Kidney epithelial cell (primary cell): ENCODE measurements at regions not wholly inside any gene's neighbourhood (a gene's known extent, or its start where the extent isn't known, plus 50 kb on each side); places are given as distances from the start of the nearest gene placed in this dataset.

Experiments
- DNase-seq: peaks from one replicate; pipeline ENCODE4 v3.0.0-alpha.2; 2010; ENCODE audit warnings: low read depth
- H3K27me3 ChIP-seq: 2 replicates; pipeline ENCODE4 v1.6.0; 2011; ENCODE audit warnings: low read length; ENCODE audit not compliant: control insufficient read depth, insufficient read depth
- H3K36me3 ChIP-seq: 2 replicates; pipeline ENCODE4 v1.5.1; 2011; ENCODE audit warnings: low read length; ENCODE audit not compliant: control insufficient read depth, insufficient read depth
- H3K4me3 ChIP-seq: 2 replicates; pipeline ENCODE4 v1.5.1; 2011; ENCODE audit warnings: low read depth, mild to moderate bottlenecking, control low read depth, low read length
- CTCF ChIP-seq: IDR thresholded peaks from 2 replicates; pipeline ENCODE4 v1.5.1; 2011; ENCODE audit warnings: mild to moderate bottlenecking, moderate library complexity, low read length, control low read depth, inconsistent platforms; ENCODE audit not compliant: insufficient read depth, poor library complexity, severe bottlenecking

- Histone ChIP-seq H3K27me3 (no peaks in the 10 kb centered on the region), H3K4me3 (no peak overlapping the region), H3K36me3 (no peaks in the 10 kb centered on the region)
- peak; percentile 2 for DNase-seq
- no peak for TF ChIP-seq CTCF
These were observed 552.5 kb upstream of the MBL2 start for GRCh38 chr10:53325066-53325465.

GRCh38 chr10:53315709-53316108 lies 543.1 kb upstream of the MBL2 start:
- DNase-seq, result no peak
- Histone ChIP-seq H3K27me3 (no peaks in the 10 kb centered on the region), H3K36me3 (no peaks in the 10 kb centered on the region), H3K4me3 (no peak overlapping the region)
- TF ChIP-seq CTCF, result no peak

- H3K36me3 ChIP-seq, result no peaks in the 10 kb centered on the region
- no peaks in the 10 kb centered on the region for H3K27me3 ChIP-seq
- TF ChIP-seq CTCF, result no peak
- H3K4me3 ChIP-seq, result no peak overlapping the region
- DNase-seq, result peak; percentile 97
These were observed 542.3 kb upstream of the MBL2 start for GRCh38 chr10:53314876-53315275.

- DNase-seq, result no peak
- H3K36me3 ChIP-seq, result no peaks in the 10 kb centered on the region
- TF ChIP-seq CTCF, result no peak
- no peak overlapping the region for H3K4me3 ChIP-seq
- no peaks in the 10 kb centered on the region for H3K27me3 ChIP-seq
These were observed 525.9 kb upstream of the MBL2 start for GRCh38 chr10:53298443-53298842.

- DNase-seq, result no peak
- H3K4me3 ChIP-seq, result no peak overlapping the region
- H3K27me3 ChIP-seq, result no peaks in the 10 kb centered on the region
- TF ChIP-seq CTCF, result no peak
- no peaks in the 10 kb centered on the region for H3K36me3 ChIP-seq
These were observed 512.1 kb upstream of the MBL2 start for GRCh38 chr10:53284615-53285182.

GRCh38 chr10:53276797-53277196 lies 504.2 kb upstream of the MBL2 start:
- Histone ChIP-seq H3K27me3 (no peaks in the 10 kb centered on the region), H3K36me3 (no peaks in the 10 kb centered on the region), H3K4me3 (no peak overlapping the region)
- no peak for DNase-seq
- TF ChIP-seq CTCF, result no peak
